ENCODE measurements at regions not wholly inside any gene's neighbourhood (a gene's known extent, or its start where the extent isn't known, plus 50 kb on each side); places are given as distances from the start of the nearest gene placed in this dataset.

DNA sequence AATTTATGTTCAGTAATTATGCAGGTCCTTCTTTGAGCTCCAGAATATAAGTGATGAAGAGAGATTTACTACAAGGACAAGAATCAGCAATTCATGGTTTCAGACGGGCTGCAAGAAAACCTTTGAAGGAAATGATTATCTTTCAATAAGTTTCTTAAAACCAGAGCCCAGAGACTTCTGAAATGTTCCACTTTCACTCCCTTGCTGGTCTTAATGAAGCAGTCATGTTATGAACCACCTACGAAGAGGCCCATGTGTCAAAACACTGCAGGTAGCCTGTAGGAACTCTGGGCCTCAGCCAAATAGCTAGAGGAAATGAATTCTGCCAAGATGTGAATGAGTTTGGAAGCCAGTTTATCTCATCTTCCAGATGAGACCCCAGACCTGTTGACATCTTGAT lies 505.9 kb upstream of the MEF2C start:
- TF ChIP-seq, protein P1, sequence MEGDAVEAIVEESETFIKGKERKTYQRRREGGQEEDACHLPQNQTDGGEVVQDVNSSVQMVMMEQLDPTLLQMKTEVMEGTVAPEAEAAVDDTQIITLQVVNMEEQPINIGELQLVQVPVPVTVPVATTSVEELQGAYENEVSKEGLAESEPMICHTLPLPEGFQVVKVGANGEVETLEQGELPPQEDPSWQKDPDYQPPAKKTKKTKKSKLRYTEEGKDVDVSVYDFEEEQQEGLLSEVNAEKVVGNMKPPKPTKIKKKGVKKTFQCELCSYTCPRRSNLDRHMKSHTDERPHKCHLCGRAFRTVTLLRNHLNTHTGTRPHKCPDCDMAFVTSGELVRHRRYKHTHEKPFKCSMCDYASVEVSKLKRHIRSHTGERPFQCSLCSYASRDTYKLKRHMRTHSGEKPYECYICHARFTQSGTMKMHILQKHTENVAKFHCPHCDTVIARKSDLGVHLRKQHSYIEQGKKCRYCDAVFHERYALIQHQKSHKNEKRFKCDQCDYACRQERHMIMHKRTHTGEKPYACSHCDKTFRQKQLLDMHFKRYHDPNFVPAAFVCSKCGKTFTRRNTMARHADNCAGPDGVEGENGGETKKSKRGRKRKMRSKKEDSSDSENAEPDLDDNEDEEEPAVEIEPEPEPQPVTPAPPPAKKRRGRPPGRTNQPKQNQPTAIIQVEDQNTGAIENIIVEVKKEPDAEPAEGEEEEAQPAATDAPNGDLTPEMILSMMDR (IDR thresholded peaks at IDR 0.05; ENCODE audit: low read depth, low read length), result no peak
- no peak overlapping the region for H3K4me3 ChIP-seq (replicated peaks in 1 of 2; ENCODE audit: low read depth in 2 of 2, low read length in 2 of 2)
- DNase-seq (ENCODE audit: low read depth in 2 of 2), result no peak

DNA sequence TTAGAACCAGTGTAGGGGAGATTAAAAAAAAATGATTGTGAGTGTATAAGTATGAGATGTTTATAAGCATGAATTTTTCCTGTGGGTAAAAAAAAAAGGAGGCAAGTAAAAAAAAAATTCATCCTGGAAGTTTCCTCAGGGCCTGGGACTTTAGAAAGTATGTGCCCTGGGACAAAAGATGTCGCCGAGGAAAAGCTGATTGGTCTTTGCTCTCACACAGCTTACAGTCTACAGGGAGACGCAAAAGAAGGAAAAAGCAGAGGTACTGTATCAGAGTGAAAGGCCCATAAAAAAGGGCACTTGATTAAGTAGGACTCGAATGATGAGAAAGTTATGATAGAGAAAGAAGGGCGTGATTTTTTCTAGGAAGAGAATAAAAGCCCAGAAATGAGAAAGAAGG lies 501.4 kb upstream of the MEF2C start:
- TF ChIP-seq, protein P1 (IDR thresholded peaks at IDR 0.05; ENCODE audit: low read depth, low read length), result no peak
- H3K4me3 ChIP-seq (replicated peaks in 1 of 2; ENCODE audit: low read depth in 2 of 2, low read length in 2 of 2), result no peak overlapping the region
- DNase-seq (ENCODE audit: low read depth in 2 of 2), result no peak

DNA sequence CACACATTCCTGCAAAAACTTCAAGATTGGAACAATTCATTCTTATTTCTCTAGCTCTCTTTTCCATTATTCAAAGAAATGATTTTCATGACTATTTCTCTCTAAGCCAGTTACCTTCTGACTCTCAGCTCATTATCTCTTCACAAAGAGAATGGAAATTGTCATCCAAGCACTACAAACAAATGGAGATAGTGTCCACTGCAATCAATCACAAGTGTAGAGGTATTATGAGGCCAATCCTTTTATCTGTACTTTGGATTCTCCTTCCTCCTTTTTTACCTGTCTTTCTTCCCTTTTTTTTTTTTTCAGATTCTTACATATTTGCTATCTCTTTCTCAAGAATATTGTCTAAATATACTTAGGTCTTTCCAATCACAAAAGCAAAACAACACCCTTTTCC lies 497.7 kb upstream of the MEF2C start:
- DNase-seq (ENCODE audit: low read depth in 2 of 2), result no peak
- H3K4me3 ChIP-seq (replicated peaks in 1 of 2; ENCODE audit: low read depth in 2 of 2, low read length in 2 of 2), result no peak overlapping the region
- TF ChIP-seq, protein P1 (IDR thresholded peaks at IDR 0.05; ENCODE audit: low read depth, low read length), result no peak

DNA sequence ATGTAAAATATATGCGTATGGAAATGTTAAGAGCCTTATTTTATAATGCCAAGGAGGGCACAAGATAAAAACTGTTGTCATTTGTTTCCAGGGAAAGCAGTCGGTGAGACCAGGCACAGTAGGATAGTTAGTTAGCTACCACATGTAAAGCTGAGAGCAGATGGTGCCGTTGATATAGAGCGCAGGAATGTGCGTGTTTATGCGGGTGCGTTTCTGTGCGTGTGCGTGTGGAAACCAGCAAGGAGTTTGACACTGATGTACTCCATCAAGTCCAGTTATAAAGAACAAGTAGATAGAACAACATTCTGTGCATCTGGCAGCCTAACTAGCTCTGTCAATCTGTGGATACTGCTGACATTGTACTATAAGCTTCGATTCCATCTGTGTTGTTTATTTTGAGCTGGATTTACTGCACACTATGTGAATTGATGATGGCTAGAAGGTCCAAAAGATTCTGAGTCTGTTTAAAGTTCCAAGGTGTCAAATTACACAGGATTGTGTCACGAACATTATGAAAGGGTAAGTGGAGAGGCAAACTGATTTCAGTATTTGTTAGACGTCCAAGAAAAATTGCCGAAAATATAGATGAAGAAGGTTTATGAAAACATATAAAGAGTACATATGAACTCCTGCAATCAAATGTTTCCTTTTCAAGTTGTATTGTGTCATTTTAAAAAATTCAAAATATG lies 494.9 kb upstream of the MEF2C start:
- TF ChIP-seq, protein P1 (IDR thresholded peaks at IDR 0.05; ENCODE audit: low read depth, low read length), result no peak
- DNase-seq (ENCODE audit: low read depth in 2 of 2), result peak in 1 of 2 donors; percentile 12

DNA sequence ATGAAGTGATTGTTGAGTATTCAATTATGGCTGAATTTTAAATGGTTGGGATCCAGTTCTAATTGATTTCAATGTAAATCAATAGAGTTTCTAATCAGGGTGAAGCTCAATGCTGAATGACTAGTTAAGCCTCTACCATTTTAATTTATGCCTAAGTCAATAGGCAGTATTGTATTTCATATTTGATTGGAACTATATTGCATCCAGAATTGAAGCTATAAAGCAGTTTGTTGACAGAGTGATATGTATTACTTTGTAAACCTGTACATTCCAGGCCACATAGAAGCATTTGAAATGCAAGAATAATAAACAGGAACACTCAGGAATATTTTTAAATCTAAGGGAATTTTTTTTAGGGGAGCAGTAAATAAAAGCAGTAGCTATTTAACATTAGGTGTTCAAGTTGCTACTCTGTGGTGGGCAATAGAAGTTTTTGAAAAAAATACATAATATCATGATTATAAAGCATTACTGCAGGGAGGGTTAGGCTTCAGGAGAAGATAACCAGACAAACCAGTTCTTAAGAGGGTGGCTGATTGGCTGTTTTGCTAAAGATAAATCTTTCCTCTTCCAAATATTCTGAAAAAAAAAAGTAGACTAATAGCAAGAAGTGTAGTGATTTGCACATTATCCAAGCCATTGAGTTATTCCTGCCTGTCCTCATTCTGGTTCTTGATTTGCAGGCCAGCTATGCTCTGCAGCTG lies 492.0 kb upstream of the MEF2C start:
- no peak overlapping the region for H3K4me3 ChIP-seq (replicated peaks in 1 of 2; ENCODE audit: low read depth in 2 of 2, low read length in 2 of 2)
- no peak for DNase-seq (ENCODE audit: low read depth in 2 of 2)
- TF ChIP-seq, protein P1 (IDR thresholded peaks at IDR 0.05; ENCODE audit: low read depth, low read length), result no peak

More for the DNA sequence above, 494.9 kb upstream of the MEF2C start:
- H3K4me3 ChIP-seq (replicated peaks in 1 of 2; ENCODE audit: low read depth in 2 of 2, low read length in 2 of 2), result no peak overlapping the region

DNA sequence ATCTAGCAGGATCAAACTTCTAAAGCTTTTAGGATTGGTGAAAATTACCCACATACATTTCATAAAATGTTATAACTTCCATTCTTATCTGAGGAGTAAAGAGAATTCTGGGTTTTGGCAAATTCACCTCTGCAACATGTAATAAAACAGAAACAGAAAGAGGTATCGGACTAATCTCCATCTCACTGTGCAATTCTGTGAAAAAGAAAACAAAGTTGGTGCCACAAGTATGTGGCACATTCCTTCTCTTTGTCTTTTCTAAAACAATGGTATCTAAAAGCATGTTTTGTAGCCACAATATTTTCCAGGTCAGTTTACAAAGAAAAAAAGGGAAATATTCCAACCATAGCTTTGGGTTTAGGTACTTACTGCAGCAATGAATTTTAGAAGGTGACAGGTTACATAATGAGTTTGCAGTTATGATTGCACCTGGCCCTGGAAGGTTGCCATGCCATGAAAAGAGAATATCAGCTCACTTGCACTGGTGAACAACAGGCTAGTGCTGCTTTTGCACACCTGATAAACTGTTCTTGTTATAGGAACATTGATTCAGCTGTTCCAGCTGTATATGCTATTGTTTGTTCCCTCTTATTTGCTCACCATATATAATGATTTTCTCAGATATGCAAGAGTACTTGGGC lies 491.3 kb upstream of the MEF2C start:
- peak in 1 of 2 donors; percentile 8 for DNase-seq (ENCODE audit: low read depth in 2 of 2)
- TF ChIP-seq, protein P1 (IDR thresholded peaks at IDR 0.05; ENCODE audit: low read depth, low read length), result no peak
- no peak overlapping the region for H3K4me3 ChIP-seq (replicated peaks in 1 of 2; ENCODE audit: low read depth in 2 of 2, low read length in 2 of 2)

Data from cardiac fibroblast (primary cell).